ENCODE measurements at regions not wholly inside any gene's neighbourhood (a gene's known extent, or its start where the extent isn't known, plus 50 kb on each side); places are given as distances from the start of the nearest gene placed in this dataset.
A peak's percentile ranks its signal among the peaks of the same experiment; 100 is the strongest.

GRCh38 chr4:138692411-138692810, 323.2 kb upstream of the NOCT start:
- Mint-ChIP-seq H3K4me3 (no peak overlapping the region), H3K27me3 (ENCODE audit: insufficient read depth) (peaks cover 1% of the 10 kb centered on the region), H3K9me3 (no peaks in the 10 kb centered on the region), H3K4me1 (ENCODE audit: low read depth) (no peaks in the 10 kb centered on the region), H3K27ac (no peak overlapping the region), H3K36me3 (ENCODE audit: low read depth) (no peaks in the 10 kb centered on the region)
- intact Hi-C loops (cut with micrococcal nuclease) = no loop called here
- DNase-seq (ENCODE audit: low spot score) = no peak

- Mint-ChIP-seq H3K9me3 (no peaks in the 10 kb centered on the region), H3K36me3 (ENCODE audit: low read depth) (no peaks in the 10 kb centered on the region), H3K4me3 (no peak overlapping the region), H3K4me1 (ENCODE audit: low read depth) (no peaks in the 10 kb centered on the region), H3K27ac (no peak overlapping the region), H3K27me3 (ENCODE audit: insufficient read depth) (peaks cover 3% of the 10 kb centered on the region)
- DNase-seq (ENCODE audit: low spot score) = no peak
- intact Hi-C loops (cut with micrococcal nuclease) = no loop called here
These were observed 326.0 kb upstream of the NOCT start for GRCh38 chr4:138689593-138689992.

GRCh38 chr4:138689187-138689586, 326.4 kb upstream of the NOCT start:
- intact Hi-C loops (cut with micrococcal nuclease) = no loop called here
- Mint-ChIP-seq H3K27ac (no peak overlapping the region), H3K27me3 (ENCODE audit: insufficient read depth) (peaks cover 2% of the 10 kb centered on the region), H3K36me3 (ENCODE audit: low read depth) (no peaks in the 10 kb centered on the region), H3K4me3 (no peak overlapping the region), H3K4me1 (ENCODE audit: low read depth) (no peaks in the 10 kb centered on the region), H3K9me3 (no peaks in the 10 kb centered on the region)
- DNase-seq (ENCODE audit: low spot score) = no peak

GRCh38 chr4:138688408-138689085, 327.0 kb upstream of the NOCT start:
- Mint-ChIP-seq H3K4me3 (no peak overlapping the region), H3K36me3 (ENCODE audit: low read depth) (no peaks in the 10 kb centered on the region), H3K9me3 (no peaks in the 10 kb centered on the region), H3K27me3 (ENCODE audit: insufficient read depth) (peaks cover 6% of the 10 kb centered on the region), H3K27ac (no peak overlapping the region), H3K4me1 (ENCODE audit: low read depth) (no peaks in the 10 kb centered on the region)
- DNase-seq (ENCODE audit: low spot score) = no peak
- intact Hi-C loops (cut with micrococcal nuclease) = no loop called here

- Mint-ChIP-seq H3K27me3 (ENCODE audit: insufficient read depth) (peaks cover 7% of the 10 kb centered on the region), H3K4me3 (no peak overlapping the region), H3K4me1 (ENCODE audit: low read depth) (no peaks in the 10 kb centered on the region), H3K36me3 (ENCODE audit: low read depth) (no peaks in the 10 kb centered on the region), H3K27ac (no peak overlapping the region), H3K9me3 (no peaks in the 10 kb centered on the region)
- intact Hi-C loops (cut with micrococcal nuclease) = no loop called here
- no peak for DNase-seq (ENCODE audit: low spot score)
These were observed 329.3 kb upstream of the NOCT start for GRCh38 chr4:138686106-138686835.

- Mint-ChIP-seq H3K4me1 (ENCODE audit: low read depth) (no peaks in the 10 kb centered on the region), H3K27ac (no peak overlapping the region), H3K36me3 (ENCODE audit: low read depth) (no peaks in the 10 kb centered on the region), H3K9me3 (no peaks in the 10 kb centered on the region), H3K4me3 (no peak overlapping the region), H3K27me3 (ENCODE audit: insufficient read depth) (peaks cover 10% of the 10 kb centered on the region)
- DNase-seq (ENCODE audit: low spot score) = no peak
- intact Hi-C loops (cut with micrococcal nuclease) = no loop called here
These were observed 330.3 kb upstream of the NOCT start for GRCh38 chr4:138685316-138685715.

GRCh38 chr4:138680989-138681604, 334.5 kb upstream of the NOCT start:
- Mint-ChIP-seq H3K4me1 (ENCODE audit: low read depth) (no peaks in the 10 kb centered on the region), H3K4me3 (no peak overlapping the region), H3K27ac (no peak overlapping the region), H3K27me3 (ENCODE audit: insufficient read depth) (peaks cover 15% of the 10 kb centered on the region), H3K36me3 (ENCODE audit: low read depth) (no peaks in the 10 kb centered on the region), H3K9me3 (no peaks in the 10 kb centered on the region)
- intact Hi-C loops (cut with micrococcal nuclease) = loop anchor here (1.0 to 5.0 kb wide), 7 partner anchors 190 to 1784 kb away; no protein-coding TSS in a partner anchor
- peak; percentile 50 for DNase-seq (ENCODE audit: low spot score)

GRCh38 chr4:138680256-138680655, 335.3 kb upstream of the NOCT start:
- no peak overlapping the region for H3K27ac Mint-ChIP-seq
- no peaks in the 10 kb centered on the region for H3K4me1 Mint-ChIP-seq (ENCODE audit: low read depth)
- intact Hi-C loops (cut with micrococcal nuclease) = loop anchor here (2.0 to 5.0 kb wide), 4 partner anchors 858 to 1783 kb away; no protein-coding TSS in a partner anchor
- no peaks in the 10 kb centered on the region for H3K9me3 Mint-ChIP-seq
- H3K4me3 Mint-ChIP-seq = no peak overlapping the region
- H3K27me3 Mint-ChIP-seq (ENCODE audit: insufficient read depth) = peaks cover 13% of the 10 kb centered on the region
- H3K36me3 Mint-ChIP-seq (ENCODE audit: low read depth) = no peaks in the 10 kb centered on the region
- no peak for DNase-seq (ENCODE audit: low spot score)

- Mint-ChIP-seq H3K9me3 (no peaks in the 10 kb centered on the region), H3K4me3 (no peak overlapping the region), H3K4me1 (ENCODE audit: low read depth) (no peaks in the 10 kb centered on the region), H3K27me3 (ENCODE audit: insufficient read depth) (peaks cover 12% of the 10 kb centered on the region), H3K36me3 (ENCODE audit: low read depth) (no peaks in the 10 kb centered on the region), H3K27ac (no peak overlapping the region)
- intact Hi-C loops (cut with micrococcal nuclease) = no loop called here
- DNase-seq (ENCODE audit: low spot score) = no peak
These were observed 336.4 kb upstream of the NOCT start for GRCh38 chr4:138678985-138679746.

- intact Hi-C loops (cut with micrococcal nuclease) = no loop called here
These were observed 337.8 kb upstream of the NOCT start for GRCh38 chr4:138677748-138678147.

GRCh38 chr4:138677212-138677611, 338.4 kb upstream of the NOCT start:
- intact Hi-C loops (cut with micrococcal nuclease) = no loop called here
- Mint-ChIP-seq H3K9me3 (no peaks in the 10 kb centered on the region), H3K27me3 (ENCODE audit: insufficient read depth) (peaks cover 9% of the 10 kb centered on the region), H3K27ac (no peak overlapping the region), H3K4me1 (ENCODE audit: low read depth) (no peaks in the 10 kb centered on the region), H3K36me3 (ENCODE audit: low read depth) (no peaks in the 10 kb centered on the region), H3K4me3 (no peak overlapping the region)
- no peak for DNase-seq (ENCODE audit: low spot score)

More at GRCh38 chr4:138677748-138678147, 337.8 kb upstream of the NOCT start:
- no peaks in the 10 kb centered on the region for H3K9me3 Mint-ChIP-seq
- no peak overlapping the region for H3K27ac Mint-ChIP-seq
- H3K36me3 Mint-ChIP-seq (ENCODE audit: low read depth) = no peaks in the 10 kb centered on the region
- H3K27me3 Mint-ChIP-seq (ENCODE audit: insufficient read depth) = peaks cover 9% of the 10 kb centered on the region
- no peak overlapping the region for H3K4me3 Mint-ChIP-seq
- H3K4me1 Mint-ChIP-seq (ENCODE audit: low read depth) = no peaks in the 10 kb centered on the region
- no peak for DNase-seq (ENCODE audit: low spot score)

- Mint-ChIP-seq H3K4me3 (no peak overlapping the region), H3K27ac (no peak overlapping the region), H3K27me3 (ENCODE audit: insufficient read depth) (peaks cover 5% of the 10 kb centered on the region), H3K9me3 (no peaks in the 10 kb centered on the region), H3K4me1 (ENCODE audit: low read depth) (no peaks in the 10 kb centered on the region), H3K36me3 (ENCODE audit: low read depth) (no peaks in the 10 kb centered on the region)
- intact Hi-C loops (cut with micrococcal nuclease) = no loop called here
- DNase-seq (ENCODE audit: low spot score) = no peak
These were observed 339.9 kb upstream of the NOCT start for GRCh38 chr4:138675685-138676084.

- intact Hi-C loops (cut with micrococcal nuclease) = no loop called here
- no peak for DNase-seq (ENCODE audit: low spot score)
- Mint-ChIP-seq H3K4me3 (no peak overlapping the region), H3K27me3 (ENCODE audit: insufficient read depth) (peaks cover 5% of the 10 kb centered on the region), H3K36me3 (ENCODE audit: low read depth) (no peaks in the 10 kb centered on the region), H3K4me1 (ENCODE audit: low read depth) (no peaks in the 10 kb centered on the region), H3K9me3 (no peaks in the 10 kb centered on the region), H3K27ac (no peak overlapping the region)
These were observed 341.4 kb upstream of the NOCT start for GRCh38 chr4:138674209-138674608.

Measured in activated T-helper 1 cell treated with anti-CD3 and anti-CD28 coated beads, Interleukin-12 subunit alpha, Interleukin-12 subunit beta, Interleukin-2, Interleukin-4 antibody, amounts not matched to agents 30 ng/mL and 10 ng/mL and 1 ng/mL, durations not matched to agents 14 hours and 24 hours and 36 hours (primary cell).